BLaER1 (cell line): ENCODE measurements at regions not wholly inside any gene's neighbourhood (a gene's known extent, or its start where the extent isn't known, plus 50 kb on each side); places are given as distances from the start of the nearest gene placed in this dataset.

Source experiments
- H3K27ac ChIP-seq: shearing (Covaris generic); formaldehyde crosslinking; 2 replicates; pipeline ENCODE4 v1.8.1; 2022
- H3K27me3 ChIP-seq: shearing (Covaris generic); formaldehyde crosslinking; 2 replicates; pipeline ENCODE4 v1.8.1; 2022
- H3K36me3 ChIP-seq: shearing (Covaris generic); formaldehyde crosslinking; 2 replicates; pipeline ENCODE4 v1.8.1; 2022
- H3K4me1 ChIP-seq: shearing (Covaris generic); formaldehyde crosslinking; 2 replicates; pipeline ENCODE4 v1.8.1; 2022
- H3K4me2 ChIP-seq: shearing (Covaris generic); formaldehyde crosslinking; 2 replicates; pipeline ENCODE4 v1.8.1; 2022
- H3K4me3 ChIP-seq: shearing (Covaris generic); formaldehyde crosslinking; 2 replicates; pipeline ENCODE4 v1.8.1; 2022
- H3K9ac ChIP-seq: shearing (Covaris generic); formaldehyde crosslinking; 2 replicates; pipeline ENCODE4 v1.8.1; 2022
- H3K9me3 ChIP-seq: shearing (Covaris generic); formaldehyde crosslinking; 2 replicates; pipeline ENCODE4 v1.8.1; 2022
- H4K20me1 ChIP-seq: shearing (Covaris generic); formaldehyde crosslinking; 2 replicates; pipeline ENCODE4 v1.8.1; 2022
- Cebpa-rat ChIP-seq: shearing (Covaris generic); IDR thresholded peaks from 2 replicates; pipeline ENCODE4 v1.8.1; 2022

- no peaks in the 10 kb centered on the region for H3K4me1 ChIP-seq
- H3K27me3 ChIP-seq, result no peaks in the 10 kb centered on the region
- no peaks in the 10 kb centered on the region for H4K20me1 ChIP-seq
- no peak overlapping the region for H3K27ac ChIP-seq
- no peaks in the 10 kb centered on the region for H3K36me3 ChIP-seq
- peaks cover 7% of the 10 kb centered on the region; the same call in 1 of the 2 replicates for H3K9me3 ChIP-seq
- no peak for TF ChIP-seq Cebpa-rat
- H3K9ac ChIP-seq, result no peak overlapping the region
- H3K4me2 ChIP-seq, result no peak overlapping the region
- H3K4me3 ChIP-seq, result no peak overlapping the region
These were observed 378.1 kb downstream of the LMO4 start for GRCh38 chr1:87706779-87707228.

DNA sequence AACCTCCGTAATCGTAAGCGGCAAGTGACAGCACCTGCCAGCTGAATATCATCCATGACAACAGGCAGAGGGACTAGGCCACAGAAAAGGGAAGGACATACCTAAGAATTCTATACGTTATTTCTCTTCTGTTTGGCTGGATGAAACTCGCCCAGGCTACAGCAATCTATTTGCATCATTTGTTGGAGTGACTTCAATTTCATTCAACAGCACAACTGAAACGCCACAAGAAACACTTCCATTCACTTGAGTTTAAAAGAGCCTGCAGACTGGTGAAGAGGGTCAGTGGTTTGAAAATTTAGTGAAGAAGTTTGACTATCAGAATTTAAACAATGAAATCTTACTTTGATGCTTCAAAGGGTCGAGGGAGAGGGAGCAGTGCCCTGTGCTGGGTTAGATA, 378.7 kb downstream of the LMO4 start:
- H4K20me1 ChIP-seq, result no peaks in the 10 kb centered on the region

DNA sequence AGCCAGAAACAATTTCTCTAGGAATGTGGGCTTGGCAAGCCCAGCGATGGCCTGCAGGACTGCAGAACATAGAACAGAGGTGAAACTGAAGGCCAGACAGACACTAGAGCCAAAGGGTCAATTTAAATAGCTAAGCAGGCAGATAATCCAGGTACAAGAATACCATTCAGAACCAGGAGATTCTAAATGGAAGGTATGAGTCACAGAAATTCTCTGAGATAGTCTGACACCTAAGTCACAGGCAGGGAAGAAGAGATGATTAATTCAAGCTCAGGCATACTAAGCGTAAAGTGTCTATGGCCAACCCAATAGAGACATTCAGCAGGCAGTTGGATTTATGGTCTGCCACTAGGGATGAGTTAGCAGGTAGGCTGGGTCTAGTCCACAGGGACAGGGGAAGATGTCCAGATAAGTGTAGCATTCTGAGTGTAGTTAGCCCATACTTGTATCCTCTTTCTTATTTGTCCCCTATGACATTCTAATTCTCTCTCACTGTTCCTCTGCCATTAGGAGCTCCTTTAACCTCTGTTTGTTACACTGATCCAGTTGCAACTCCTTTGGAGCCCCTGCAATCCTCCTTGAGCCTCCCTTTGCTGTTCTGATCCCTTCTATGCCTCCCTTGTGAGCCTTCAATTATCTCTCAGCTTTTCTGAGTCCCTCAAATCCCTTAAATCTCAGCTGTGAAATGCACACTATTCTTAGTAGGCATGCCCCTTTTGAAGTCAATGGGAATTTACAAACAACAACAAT, 383.8 kb downstream of the LMO4 start:
- Histone ChIP-seq H4K20me1 (no peaks in the 10 kb centered on the region), H3K9ac (no peak overlapping the region), H3K9me3 (no peaks in the 10 kb centered on the region), H3K4me2 (no peak overlapping the region), H3K36me3 (no peaks in the 10 kb centered on the region), H3K4me1 (no peaks in the 10 kb centered on the region), H3K4me3 (no peak overlapping the region), H3K27ac (no peak overlapping the region), H3K27me3 (no peaks in the 10 kb centered on the region)
- TF ChIP-seq Cebpa-rat, result no peak

More for the DNA sequence above, 378.7 kb downstream of the LMO4 start:
- Histone ChIP-seq H3K27ac (no peak overlapping the region), H3K27me3 (no peaks in the 10 kb centered on the region), H3K4me3 (no peak overlapping the region), H3K36me3 (no peaks in the 10 kb centered on the region), H3K9me3 (peaks cover 3% of the 10 kb centered on the region; the same call in 1 of the 2 replicates), H3K4me2 (no peak overlapping the region), H3K9ac (no peak overlapping the region), H3K4me1 (no peaks in the 10 kb centered on the region)
- no peak for TF ChIP-seq Cebpa-rat

DNA sequence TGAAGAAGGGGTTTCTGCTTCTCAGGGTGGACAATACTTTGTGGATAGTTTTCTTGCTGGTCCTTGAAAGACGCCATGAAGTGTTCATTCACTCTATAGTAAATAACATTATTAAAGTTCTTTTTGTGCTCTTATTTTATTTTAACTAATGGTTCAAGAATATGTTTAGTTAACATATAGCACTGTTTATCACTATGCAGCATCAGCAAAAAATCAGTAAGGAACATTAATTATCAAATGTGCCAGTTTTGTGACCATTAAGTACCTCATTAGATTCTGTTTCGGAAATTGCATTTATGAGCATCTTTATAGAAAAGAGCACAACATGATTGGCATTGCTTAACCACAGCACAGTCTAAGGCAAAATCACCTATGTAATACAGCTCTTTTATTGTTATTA, 385.6 kb downstream of the LMO4 start:
- no peaks in the 10 kb centered on the region for H4K20me1 ChIP-seq
- no peak overlapping the region for H3K4me3 ChIP-seq
- no peak overlapping the region for H3K27ac ChIP-seq
- no peaks in the 10 kb centered on the region for H3K36me3 ChIP-seq
- H3K9me3 ChIP-seq, result no peaks in the 10 kb centered on the region
- no peak for TF ChIP-seq Cebpa-rat
- H3K4me2 ChIP-seq, result no peak overlapping the region
- no peak overlapping the region for H3K9ac ChIP-seq
- no peaks in the 10 kb centered on the region for H3K27me3 ChIP-seq
- H3K4me1 ChIP-seq, result no peaks in the 10 kb centered on the region

DNA sequence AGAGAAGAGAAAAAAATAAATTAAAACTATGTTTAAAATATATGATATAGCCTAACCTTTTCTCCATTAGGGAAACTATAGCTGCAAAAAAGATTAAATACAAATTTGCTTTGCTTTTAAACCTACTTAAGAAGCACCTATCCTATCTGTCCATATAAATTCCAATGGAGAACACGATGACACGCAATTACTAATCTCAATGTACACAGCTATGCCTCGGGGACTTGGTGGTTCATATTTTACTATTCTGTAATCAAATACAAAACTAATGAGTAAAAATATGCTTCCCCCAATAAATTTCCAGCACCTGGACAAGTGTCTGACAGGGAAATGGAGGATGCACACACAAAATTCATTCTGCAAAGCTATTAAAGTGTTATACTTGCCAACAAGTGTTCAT, 386.4 kb downstream of the LMO4 start:
- TF ChIP-seq Cebpa-rat, result no peak
- H3K27me3 ChIP-seq, result no peaks in the 10 kb centered on the region

GRCh38 chr1:87715471-87715870, 386.8 kb downstream of the LMO4 start:
- Histone ChIP-seq H4K20me1 (no peaks in the 10 kb centered on the region), H3K4me2 (no peak overlapping the region), H3K9me3 (no peaks in the 10 kb centered on the region), H3K27me3 (no peaks in the 10 kb centered on the region), H3K27ac (no peak overlapping the region), H3K36me3 (no peaks in the 10 kb centered on the region), H3K9ac (no peak overlapping the region), H3K4me1 (no peaks in the 10 kb centered on the region), H3K4me3 (no peak overlapping the region)
- no peak for TF ChIP-seq Cebpa-rat

More for the DNA sequence above, 386.4 kb downstream of the LMO4 start:
- H3K4me3 ChIP-seq, result no peak overlapping the region
- no peak overlapping the region for H3K27ac ChIP-seq
- H3K4me1 ChIP-seq, result no peaks in the 10 kb centered on the region
- no peak overlapping the region for H3K9ac ChIP-seq
- no peaks in the 10 kb centered on the region for H3K36me3 ChIP-seq
- no peaks in the 10 kb centered on the region for H4K20me1 ChIP-seq
- no peaks in the 10 kb centered on the region for H3K9me3 ChIP-seq
- no peak overlapping the region for H3K4me2 ChIP-seq

DNA sequence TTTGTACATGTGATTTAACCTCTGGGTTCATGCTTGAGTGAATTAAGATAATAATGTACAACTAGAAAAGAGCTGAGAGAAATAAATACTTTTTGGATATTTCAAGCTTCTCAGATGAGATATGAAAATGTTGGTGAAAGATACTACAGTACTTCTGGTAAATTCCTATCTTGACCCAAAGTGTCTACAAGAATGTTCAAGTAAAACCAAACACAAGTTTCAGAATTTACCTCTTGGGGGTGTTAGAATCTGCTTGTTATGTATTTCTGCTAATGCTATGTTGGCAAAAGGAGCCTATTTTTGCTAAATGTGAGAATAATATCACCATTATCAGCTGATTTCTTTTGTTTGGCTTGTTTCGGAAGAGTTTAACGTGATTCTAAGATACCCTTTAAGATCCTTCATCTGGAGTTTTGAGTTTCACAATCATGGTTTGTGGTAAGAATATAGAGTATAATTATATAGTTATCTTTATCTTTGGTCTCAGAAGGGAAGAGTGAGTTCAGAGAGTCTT, 388.5 kb downstream of the LMO4 start:
- Histone ChIP-seq H3K27ac (no peak overlapping the region), H3K27me3 (no peaks in the 10 kb centered on the region)

DNA sequence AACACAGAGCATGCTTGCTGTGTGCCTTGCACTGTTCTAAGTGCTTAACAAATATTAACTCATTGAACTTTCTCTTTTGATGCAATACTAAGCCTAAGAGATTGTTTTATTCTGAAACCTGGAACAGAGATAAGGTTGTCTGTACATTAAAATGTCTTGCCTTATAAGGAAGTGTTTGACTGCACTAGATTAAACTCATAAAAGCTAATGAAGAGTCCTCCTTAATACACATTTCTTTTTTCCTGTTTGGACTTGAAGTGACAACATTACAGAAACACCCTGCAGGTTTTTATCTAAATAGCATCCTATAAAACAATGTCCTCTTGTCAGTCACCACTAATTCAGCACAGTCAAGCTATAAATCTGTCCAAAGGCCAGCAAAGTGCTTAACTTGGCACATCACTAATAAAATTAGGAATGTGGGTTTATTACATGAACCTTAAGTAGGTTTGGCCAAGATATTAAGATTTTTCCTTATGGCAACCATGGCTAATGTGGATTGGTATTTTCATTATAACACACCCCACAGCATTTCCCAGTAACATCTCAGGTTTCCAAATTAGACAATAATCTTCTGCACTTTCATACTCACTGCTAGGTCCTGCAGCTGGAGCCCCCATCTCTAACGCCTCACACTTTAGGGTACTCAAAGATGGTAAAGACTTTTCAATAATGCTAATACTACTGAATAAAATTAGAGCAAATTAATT, 389.7 kb downstream of the LMO4 start:
- Histone ChIP-seq H4K20me1 (no peaks in the 10 kb centered on the region), H3K4me3 (no peak overlapping the region), H3K4me2 (no peak overlapping the region), H3K27me3 (no peaks in the 10 kb centered on the region), H3K4me1 (0 out of 2 replicates have a peak, but pooled peaks cover 3% of the 10 kb centered on the region), H3K9ac (no peak overlapping the region), H3K9me3 (no peaks in the 10 kb centered on the region), H3K27ac (no peak overlapping the region), H3K36me3 (no peaks in the 10 kb centered on the region)
- TF ChIP-seq Cebpa-rat, result no peak

More for the DNA sequence above, 388.5 kb downstream of the LMO4 start:
- Histone ChIP-seq H3K4me1 (0 out of 2 replicates have a peak, but pooled peaks cover 3% of the 10 kb centered on the region), H3K4me3 (no peak overlapping the region), H4K20me1 (no peaks in the 10 kb centered on the region), H3K9ac (no peak overlapping the region), H3K4me2 (no peak overlapping the region), H3K36me3 (no peaks in the 10 kb centered on the region), H3K9me3 (no peaks in the 10 kb centered on the region)
- no peak for TF ChIP-seq Cebpa-rat

DNA sequence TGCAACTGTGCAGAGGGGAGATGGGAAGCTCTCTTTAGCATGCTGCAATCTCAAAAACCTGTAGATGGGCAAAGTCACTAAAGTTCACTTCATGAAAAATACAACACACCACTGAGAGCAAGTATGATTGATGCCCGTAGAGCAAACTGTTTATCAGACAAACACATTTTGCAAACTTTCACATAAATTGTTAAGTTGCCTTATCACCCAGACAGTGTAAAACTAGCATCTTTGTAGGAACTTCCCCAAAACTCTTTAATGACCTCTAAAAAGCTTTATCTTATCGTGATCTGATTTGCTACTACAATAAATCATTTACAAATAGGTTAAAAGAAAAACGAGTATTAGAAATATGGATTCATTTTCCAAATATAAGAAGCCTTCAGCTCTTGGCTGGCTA, 391.0 kb downstream of the LMO4 start:
- Histone ChIP-seq H3K9me3 (no peaks in the 10 kb centered on the region), H4K20me1 (no peaks in the 10 kb centered on the region), H3K4me3 (no peak overlapping the region), H3K4me1 (0 out of 2 replicates have a peak, but pooled peaks cover 3% of the 10 kb centered on the region), H3K27ac (no peak overlapping the region), H3K36me3 (no peaks in the 10 kb centered on the region), H3K9ac (no peak overlapping the region), H3K4me2 (no peak overlapping the region), H3K27me3 (no peaks in the 10 kb centered on the region)
- TF ChIP-seq Cebpa-rat, result no peak

GRCh38 chr1:87720561-87720960, 391.9 kb downstream of the LMO4 start:
- H3K4me2 ChIP-seq, result no peak overlapping the region; the same call in 1 of the 2 replicates
- no peaks in the 10 kb centered on the region for H3K27me3 ChIP-seq
- no peak overlapping the region for H3K27ac ChIP-seq
- no peak overlapping the region for H3K9ac ChIP-seq
- no peak for TF ChIP-seq Cebpa-rat
- 0 out of 2 replicates have a peak, but pooled peaks cover 3% of the 10 kb centered on the region for H3K4me1 ChIP-seq
- H3K4me3 ChIP-seq, result no peak overlapping the region
- H3K36me3 ChIP-seq, result no peaks in the 10 kb centered on the region
- no peaks in the 10 kb centered on the region for H4K20me1 ChIP-seq
- H3K9me3 ChIP-seq, result no peaks in the 10 kb centered on the region
